Fibroblast of the aortic adventitia (primary cell): ENCODE measurements at regions not wholly inside any gene's neighbourhood (a gene's known extent, or its start where the extent isn't known, plus 50 kb on each side); places are given as distances from the start of the nearest gene placed in this dataset.
"Not testable (repeated sequence)": the region's sequence is repeated elsewhere in the genome, so short reads cannot be mapped to it uniquely, and the experiment has no call there.

Experiments
- DNase-seq: peaks from one replicate; pipeline ENCODE4 v3.0.0-alpha.2; 2010; ENCODE audit warnings: low read depth
- H3K4me3 ChIP-seq: 2 replicates; pipeline ENCODE4 v1.5.1; 2011; ENCODE audit warnings: low read depth, mild to moderate bottlenecking, control low read depth, low read length, moderate library complexity
- CTCF ChIP-seq: IDR thresholded peaks from 2 replicates; pipeline ENCODE4 v1.5.1; 2011; ENCODE audit warnings: mild to moderate bottlenecking, low read length, control low read depth, inconsistent platforms; ENCODE audit not compliant: insufficient read depth

GRCh38 chr3:4907050-4907449 is 72.2 kb upstream of the BHLHE40 start:
- no peak for TF ChIP-seq CTCF
- no peak overlapping the region for H3K4me3 ChIP-seq

GRCh38 chr3:4907643-4908432 is 71.4 kb upstream of the BHLHE40 start:
- H3K4me3 ChIP-seq, result no peak overlapping the region
- TF ChIP-seq CTCF, result no peak
- DNase-seq, result no peak

More at GRCh38 chr3:4907050-4907449, 72.2 kb upstream of the BHLHE40 start:
- no peak for DNase-seq

- no peak for TF ChIP-seq CTCF
- H3K4me3 ChIP-seq, result no peak overlapping the region
- DNase-seq, result no peak
These were observed 70.6 kb upstream of the BHLHE40 start for GRCh38 chr3:4908433-4909156.

- no peak for DNase-seq
- no peak for TF ChIP-seq CTCF
These were observed 64.8 kb upstream of the BHLHE40 start for GRCh38 chr3:4914464-4914863.

GRCh38 chr3:4921589-4921988 is 57.6 kb upstream of the BHLHE40 start:
- not testable (repeated sequence) for H3K4me3 ChIP-seq, DNase-seq

More at GRCh38 chr3:4914464-4914863, 64.8 kb upstream of the BHLHE40 start:
- H3K4me3 ChIP-seq, result no peak overlapping the region

GRCh38 chr3:4926892-4927291 is 52.3 kb upstream of the BHLHE40 start:
- no peak for TF ChIP-seq CTCF
- H3K4me3 ChIP-seq, result no peak overlapping the region
- no peak for DNase-seq

GRCh38 chr3:4928277-4928789 is 50.9 kb upstream of the BHLHE40 start:
- H3K4me3 ChIP-seq, result no peak overlapping the region
- DNase-seq, result no peak
- no peak for TF ChIP-seq CTCF
